ENCODE measurements at regions not wholly inside any gene's neighbourhood (a gene's known extent, or its start where the extent isn't known, plus 50 kb on each side); places are given as distances from the start of the nearest gene placed in this dataset.

DNA sequence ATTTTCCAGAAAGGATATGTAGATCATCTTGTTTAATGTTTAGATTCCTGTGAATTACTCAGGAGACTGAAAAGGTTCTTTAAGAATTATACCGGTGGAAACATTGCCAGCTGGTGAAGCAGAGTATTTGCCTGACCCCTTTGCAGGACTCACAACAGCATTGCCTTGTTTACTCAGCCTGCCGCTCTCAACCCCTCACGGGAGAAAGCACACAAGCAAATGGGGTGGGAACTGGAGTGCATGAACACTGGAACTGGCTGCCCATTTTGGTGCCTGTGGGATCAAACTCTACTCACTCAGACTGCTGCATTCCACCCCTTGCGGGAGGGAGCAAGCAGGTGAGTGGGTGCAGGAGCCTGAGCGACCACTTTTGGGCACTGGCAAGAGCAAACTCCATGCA lies 804.7 kb upstream of the SLITRK1 start:
- no peaks in the 10 kb centered on the region for H3K27me3 ChIP-seq (ENCODE audit: control insufficient read depth, low read length)
- H3K36me3 ChIP-seq (ENCODE audit: control insufficient read depth, low read length) = no peaks in the 10 kb centered on the region
- no peaks in the 10 kb centered on the region for H3K4me1 ChIP-seq (ENCODE audit: control insufficient read depth, low read length)
- no peaks in the 10 kb centered on the region for H4K20me1 ChIP-seq (ENCODE audit: control insufficient read depth, insufficient read depth, low read depth, low read length)
- H3K9me2 ChIP-seq (replicated peaks; ENCODE audit: control insufficient read depth, low read length) = no peaks in the 10 kb centered on the region
- H3F3A ChIP-seq (ENCODE audit: control insufficient read depth, insufficient read depth) = no peaks in the 10 kb centered on the region
- H3K27ac ChIP-seq (ENCODE audit: low read depth, low read length) = no peak overlapping the region
- H3K4me3 ChIP-seq (ENCODE audit: low read length) = no peak overlapping the region
- H3K79me2 ChIP-seq (ENCODE audit: control insufficient read depth, low read length) = no peaks in the 10 kb centered on the region
- H3K4me2 ChIP-seq (ENCODE audit: low read length) = no peak overlapping the region
- no peaks in the 10 kb centered on the region for H3K9me3 ChIP-seq (ENCODE audit: control insufficient read depth, insufficient read depth, low read length)
- no peak for TF ChIP-seq EZH2phosphoT487 (IDR thresholded peaks at IDR 0.05; ENCODE audit: borderline replicate concordance, low read length)
- no peak for TF ChIP-seq CTCF (IDR thresholded peaks at IDR 0.05; ENCODE audit: low read depth, low read length, poor library complexity, severe bottlenecking)

GRCh38 chr13:84686458-84686857 lies 804.2 kb upstream of the SLITRK1 start:
- Histone ChIP-seq H3K79me2 (ENCODE audit: control insufficient read depth, low read length) (no peaks in the 10 kb centered on the region), H3K27me3 (ENCODE audit: control insufficient read depth, low read length) (no peaks in the 10 kb centered on the region), H3K9me3 (ENCODE audit: control insufficient read depth, insufficient read depth, low read length) (no peaks in the 10 kb centered on the region), H3K36me3 (ENCODE audit: control insufficient read depth, low read length) (no peaks in the 10 kb centered on the region), H3F3A (ENCODE audit: control insufficient read depth, insufficient read depth) (no peaks in the 10 kb centered on the region), H3K4me1 (ENCODE audit: control insufficient read depth, low read length) (no peaks in the 10 kb centered on the region), H3K4me2 (ENCODE audit: low read length) (no peak overlapping the region), H3K4me3 (ENCODE audit: low read length) (no peak overlapping the region), H3K9me2 (replicated peaks; ENCODE audit: control insufficient read depth, low read length) (no peaks in the 10 kb centered on the region), H4K20me1 (ENCODE audit: control insufficient read depth, insufficient read depth, low read depth, low read length) (no peaks in the 10 kb centered on the region), H3K27ac (ENCODE audit: low read depth, low read length) (no peak overlapping the region)
- TF ChIP-seq CTCF (IDR thresholded peaks at IDR 0.05; ENCODE audit: low read depth, low read length, poor library complexity, severe bottlenecking) (no peak), EZH2phosphoT487 (IDR thresholded peaks at IDR 0.05; ENCODE audit: borderline replicate concordance, low read length) (no peak)

DNA sequence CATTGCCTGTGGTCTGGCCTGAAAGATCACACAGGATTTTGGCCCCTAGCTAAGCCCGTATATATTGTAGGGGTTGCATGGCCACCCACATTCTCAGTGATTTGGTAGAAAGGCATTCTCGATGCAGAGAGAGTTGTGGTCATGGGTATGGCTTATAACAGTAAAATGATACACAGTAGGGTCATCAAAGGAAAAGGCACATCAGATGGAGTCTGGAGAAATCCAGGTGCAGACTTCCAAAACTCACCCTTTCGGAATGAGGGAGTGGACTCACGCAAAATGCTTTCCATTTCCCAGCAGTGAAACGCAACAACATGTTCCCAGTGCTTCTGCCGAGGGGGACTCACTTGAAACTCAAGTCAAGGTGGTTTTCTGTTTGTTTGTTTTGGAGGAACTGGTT lies 802.5 kb upstream of the SLITRK1 start:
- no peaks in the 10 kb centered on the region for H3K36me3 ChIP-seq (ENCODE audit: control insufficient read depth, low read length)
- H3F3A ChIP-seq (ENCODE audit: control insufficient read depth, insufficient read depth) = no peaks in the 10 kb centered on the region
- no peaks in the 10 kb centered on the region for H3K27me3 ChIP-seq (ENCODE audit: control insufficient read depth, low read length)
- H3K4me3 ChIP-seq (ENCODE audit: low read length) = no peak overlapping the region
- no peaks in the 10 kb centered on the region for H4K20me1 ChIP-seq (ENCODE audit: control insufficient read depth, insufficient read depth, low read depth, low read length)
- no peaks in the 10 kb centered on the region for H3K4me1 ChIP-seq (ENCODE audit: control insufficient read depth, low read length)
- no peak overlapping the region for H3K27ac ChIP-seq (ENCODE audit: low read depth, low read length)
- no peaks in the 10 kb centered on the region for H3K9me3 ChIP-seq (ENCODE audit: control insufficient read depth, insufficient read depth, low read length)
- no peaks in the 10 kb centered on the region for H3K9me2 ChIP-seq (replicated peaks; ENCODE audit: control insufficient read depth, low read length)
- no peak overlapping the region for H3K4me2 ChIP-seq (ENCODE audit: low read length)
- H3K79me2 ChIP-seq (ENCODE audit: control insufficient read depth, low read length) = no peaks in the 10 kb centered on the region
- no peak for TF ChIP-seq EZH2phosphoT487 (IDR thresholded peaks at IDR 0.05; ENCODE audit: borderline replicate concordance, low read length)
- TF ChIP-seq CTCF (IDR thresholded peaks at IDR 0.05; ENCODE audit: low read depth, low read length, poor library complexity, severe bottlenecking) = no peak

All from DOHH2 (cell line).